ENCODE measurements at regions not wholly inside any gene's neighbourhood (a gene's known extent, or its start where the extent isn't known, plus 50 kb on each side); places are given as distances from the start of the nearest gene placed in this dataset.

DNA sequence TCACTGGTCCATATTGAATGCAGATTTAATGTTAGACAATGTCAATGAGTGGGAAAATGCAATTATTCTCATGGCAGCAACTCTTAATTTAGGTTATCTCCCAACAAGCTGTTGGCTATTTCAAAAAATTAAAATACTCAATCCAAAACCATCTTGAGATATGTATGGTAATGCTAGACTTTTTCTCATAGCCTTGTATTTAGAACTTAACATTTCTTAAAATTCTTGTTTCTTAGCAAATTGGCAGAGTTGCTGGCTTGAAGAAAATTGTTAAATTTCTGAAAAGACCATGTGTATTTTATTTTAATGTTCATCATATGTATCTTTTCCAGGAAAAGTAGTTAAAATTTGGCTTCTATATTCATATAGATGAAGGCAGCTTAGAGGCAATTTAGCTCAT lies 1355.1 kb downstream of the PCDH9 start:
- no peak for DNase-seq

DNA sequence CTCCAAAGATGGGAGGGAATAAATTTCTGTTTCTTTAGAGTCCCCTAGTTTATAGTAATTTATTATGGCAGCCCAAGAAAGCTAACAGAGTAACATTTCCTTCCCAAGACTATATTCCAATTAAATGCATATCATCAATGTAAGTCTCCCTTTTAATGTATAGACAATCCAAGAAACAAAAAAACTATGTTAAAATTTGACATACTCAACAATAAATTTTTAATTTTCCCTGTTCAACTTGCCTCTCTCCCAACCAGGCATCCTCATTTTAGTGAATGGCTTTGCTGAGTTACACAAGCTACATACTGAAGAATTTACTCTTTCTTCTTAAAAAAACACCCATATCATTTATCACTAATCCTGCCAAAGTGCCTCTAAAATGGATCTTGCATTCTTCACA lies 1357.7 kb downstream of the PCDH9 start:
- no peak for DNase-seq

DNA sequence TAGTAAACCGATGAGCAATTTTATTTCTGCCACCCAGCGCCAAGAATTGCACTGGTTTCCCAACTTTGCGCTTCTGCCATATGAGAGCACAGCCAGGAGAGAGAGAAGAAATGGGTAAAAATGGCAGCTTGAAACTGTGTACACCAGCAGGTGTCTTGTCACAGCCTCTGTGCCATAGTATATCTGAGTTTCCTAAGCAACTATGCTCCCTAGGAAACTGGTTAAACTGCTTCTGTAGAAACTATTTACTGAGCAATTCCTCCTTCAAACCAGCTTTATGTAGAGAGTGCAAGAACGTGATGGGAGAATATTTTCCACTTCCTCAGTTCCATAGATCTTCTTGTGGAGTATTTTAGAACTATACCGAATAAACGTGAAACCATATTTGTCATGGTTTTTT lies 1361.3 kb downstream of the PCDH9 start:
- no peak for DNase-seq

DNA sequence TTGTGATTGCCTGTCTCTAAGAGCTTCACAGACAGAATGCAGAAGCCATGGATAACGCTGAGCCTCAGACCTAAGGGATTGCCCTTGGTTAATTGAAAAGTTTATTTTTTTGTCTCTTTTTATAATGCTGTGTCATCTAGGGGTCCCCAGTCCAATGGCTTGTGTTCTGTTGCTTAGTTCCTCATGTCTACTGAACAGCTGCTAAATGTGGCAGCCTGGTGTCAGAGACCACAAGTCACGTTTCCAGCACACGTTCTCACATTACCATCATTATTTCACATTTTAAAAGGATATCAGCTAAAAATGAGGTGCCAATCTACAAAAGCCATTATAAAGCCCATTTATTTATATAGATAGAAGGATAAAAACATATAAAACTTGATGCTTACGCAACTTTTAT lies 1362.0 kb downstream of the PCDH9 start:
- DNase-seq, result no peak

DNA sequence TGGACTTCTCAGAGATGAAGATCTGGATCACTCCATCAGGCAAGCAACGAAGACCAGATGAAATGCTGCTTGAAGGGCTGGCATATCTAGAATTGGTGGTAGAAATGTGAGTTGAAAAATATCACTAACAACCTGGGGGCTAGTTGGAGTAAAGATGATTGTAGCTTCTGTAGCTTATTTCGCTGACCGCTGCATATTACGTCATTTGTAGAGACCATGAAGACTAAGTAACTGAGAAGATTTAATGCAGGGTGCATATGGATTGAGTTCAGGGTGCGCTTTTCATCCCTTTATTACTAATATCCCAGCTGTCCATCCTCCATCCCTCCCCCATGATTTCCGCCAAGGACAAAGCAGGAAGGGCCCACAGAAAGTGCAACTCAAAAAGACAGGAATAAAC lies 1364.0 kb downstream of the PCDH9 start:
- DNase-seq, result no peak

DNA sequence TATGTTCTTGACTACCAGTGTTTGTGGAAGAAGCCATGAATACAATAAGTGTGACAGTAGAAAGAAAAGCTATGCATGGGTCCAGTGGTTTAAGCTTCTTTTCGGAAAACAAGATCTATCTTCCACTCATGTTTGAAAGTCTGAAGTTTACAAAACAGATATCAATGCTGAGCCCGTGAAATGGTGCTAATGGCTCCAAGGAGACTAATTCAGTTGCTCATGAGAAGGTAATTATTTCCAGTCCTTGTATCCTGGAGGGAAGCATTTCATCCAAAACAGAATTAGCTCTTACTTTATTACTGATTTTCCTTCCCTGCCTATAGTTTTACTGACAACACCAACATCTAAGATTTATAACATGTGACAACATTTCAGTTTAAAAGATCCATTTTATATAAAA lies 1364.9 kb downstream of the PCDH9 start:
- DNase-seq, result no peak

DNA sequence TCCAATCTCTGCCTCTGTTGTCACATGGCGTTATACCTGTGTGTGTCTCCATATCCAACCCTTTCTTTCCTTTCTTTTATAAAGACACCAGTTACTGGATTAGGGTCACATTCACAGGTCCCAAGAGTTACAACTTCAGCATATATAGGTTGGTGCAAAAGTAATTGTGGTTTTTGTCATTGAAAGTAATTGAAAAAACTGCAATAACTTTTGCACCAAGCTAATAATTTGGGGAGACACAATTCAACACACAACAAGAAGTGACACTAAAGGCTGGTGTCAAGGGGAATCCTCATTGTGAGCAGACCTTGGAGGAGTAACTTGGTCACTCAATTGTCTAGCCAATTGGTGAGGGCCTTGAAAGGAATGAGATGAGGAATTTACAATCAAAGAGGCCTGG lies 1366.1 kb downstream of the PCDH9 start:
- no peak for DNase-seq

DNA sequence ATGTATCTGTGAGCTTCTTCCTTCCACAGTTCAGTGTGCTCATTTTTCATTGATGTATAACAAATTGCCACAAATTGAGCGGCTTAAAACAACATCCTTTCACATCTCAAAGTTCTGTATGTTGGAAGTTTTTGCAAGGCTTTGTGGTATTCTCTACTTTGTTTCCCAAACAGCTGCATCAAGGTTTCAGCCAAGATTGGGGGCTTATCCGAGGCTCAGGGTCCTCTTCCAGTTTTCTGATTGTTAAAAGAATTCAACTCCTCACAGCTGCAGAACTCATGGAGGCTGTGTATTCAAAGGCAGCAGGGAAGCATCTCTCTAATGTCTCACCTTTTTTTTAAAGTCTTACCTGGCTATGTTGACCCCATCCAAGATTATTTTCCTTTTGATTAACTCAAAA lies 1369.8 kb downstream of the PCDH9 start:
- no peak for DNase-seq

DNA sequence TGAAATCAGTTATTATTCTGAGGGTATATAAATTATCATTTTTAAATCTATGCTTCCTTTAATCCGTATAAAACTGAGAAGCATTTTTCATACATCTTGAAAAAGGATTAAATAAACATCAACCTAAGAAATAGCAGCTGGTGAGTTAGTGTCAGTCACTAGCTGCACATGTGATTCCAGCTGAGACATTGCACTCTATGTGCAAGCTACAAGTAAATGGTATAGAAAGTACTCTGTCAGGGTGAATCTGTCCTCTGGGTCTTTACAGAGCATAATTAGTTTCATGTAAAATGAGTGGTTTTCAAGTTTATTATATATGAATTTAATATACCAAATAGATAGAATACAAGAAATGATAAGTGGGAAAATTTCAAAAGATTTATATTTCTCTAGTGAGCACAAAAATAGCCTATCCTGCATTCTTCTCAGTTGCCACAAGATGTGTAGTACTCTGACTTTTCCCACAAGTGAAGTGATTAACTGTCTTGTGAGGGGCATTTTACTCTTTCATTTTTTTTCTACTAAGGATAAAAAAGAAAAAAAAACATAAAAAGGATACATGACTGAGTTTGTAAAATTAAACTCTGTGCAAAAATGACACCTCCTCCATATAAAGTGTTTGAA lies 1372.1 kb downstream of the PCDH9 start:
- no peak for DNase-seq

DNA sequence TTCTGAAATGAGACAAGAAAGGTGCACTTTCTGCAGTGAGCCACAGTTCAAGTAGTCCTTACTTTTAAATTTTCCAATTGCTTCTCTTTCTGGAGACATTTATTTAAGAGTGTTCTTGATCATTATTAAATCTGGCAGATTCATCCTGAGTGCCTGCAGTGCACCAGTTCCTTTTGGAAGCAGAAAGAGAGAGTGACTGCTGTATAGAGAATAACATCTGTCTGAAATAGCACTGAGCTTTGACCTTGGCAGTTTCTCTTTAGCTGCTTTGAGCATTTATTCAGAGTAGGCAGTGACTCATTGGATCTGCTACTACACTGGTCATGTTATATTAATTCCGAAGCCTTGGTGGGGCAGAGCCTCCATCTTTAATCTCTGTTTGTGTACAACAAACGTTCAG lies 1373.7 kb downstream of the PCDH9 start:
- DNase-seq, result no peak

DNA sequence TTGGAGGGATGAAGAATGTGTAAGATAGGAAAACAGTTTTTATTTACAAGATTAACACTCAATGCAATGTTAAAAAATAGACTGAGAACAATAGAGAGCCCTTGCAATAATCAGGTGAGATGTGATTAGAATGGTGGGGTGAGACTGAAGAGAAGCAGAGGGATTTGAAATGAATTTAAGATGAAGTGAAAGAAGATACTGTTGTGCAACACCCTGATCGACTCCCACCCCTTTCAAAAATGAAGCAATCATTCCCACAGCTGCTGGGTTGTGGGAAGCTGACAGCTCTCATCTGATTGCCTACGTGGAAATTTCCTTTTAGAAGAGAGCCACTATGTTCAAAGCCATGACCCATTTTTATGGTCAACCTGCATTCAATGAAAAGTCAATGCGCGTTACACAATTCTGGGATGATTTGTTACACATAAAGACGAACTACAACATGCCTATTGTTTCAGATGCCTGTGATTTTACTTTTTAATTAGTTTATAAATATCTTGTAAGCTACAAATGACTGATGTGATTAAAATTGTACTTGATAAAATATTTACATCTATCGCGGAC lies 1374.8 kb downstream of the PCDH9 start:
- DNase-seq, result no peak

DNA sequence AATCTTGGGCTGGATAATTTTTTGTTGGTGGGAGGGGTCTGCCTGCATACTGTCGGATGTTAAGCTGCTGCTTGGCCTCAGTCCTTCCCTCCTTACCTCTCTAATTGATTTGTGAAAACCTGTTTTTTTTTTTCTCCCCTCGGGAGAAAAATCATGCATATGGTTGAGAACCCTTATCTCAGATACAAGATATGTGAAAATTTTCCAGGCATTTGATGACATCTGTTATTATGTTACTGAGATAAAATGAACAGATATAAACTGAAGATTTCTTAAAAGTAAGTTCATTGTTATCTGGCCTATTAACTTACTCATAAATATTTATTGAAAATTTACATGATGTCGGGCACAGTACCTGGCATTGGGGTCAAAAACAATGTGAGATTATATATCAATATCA lies 1375.7 kb downstream of the PCDH9 start:
- no peak for DNase-seq

DNA sequence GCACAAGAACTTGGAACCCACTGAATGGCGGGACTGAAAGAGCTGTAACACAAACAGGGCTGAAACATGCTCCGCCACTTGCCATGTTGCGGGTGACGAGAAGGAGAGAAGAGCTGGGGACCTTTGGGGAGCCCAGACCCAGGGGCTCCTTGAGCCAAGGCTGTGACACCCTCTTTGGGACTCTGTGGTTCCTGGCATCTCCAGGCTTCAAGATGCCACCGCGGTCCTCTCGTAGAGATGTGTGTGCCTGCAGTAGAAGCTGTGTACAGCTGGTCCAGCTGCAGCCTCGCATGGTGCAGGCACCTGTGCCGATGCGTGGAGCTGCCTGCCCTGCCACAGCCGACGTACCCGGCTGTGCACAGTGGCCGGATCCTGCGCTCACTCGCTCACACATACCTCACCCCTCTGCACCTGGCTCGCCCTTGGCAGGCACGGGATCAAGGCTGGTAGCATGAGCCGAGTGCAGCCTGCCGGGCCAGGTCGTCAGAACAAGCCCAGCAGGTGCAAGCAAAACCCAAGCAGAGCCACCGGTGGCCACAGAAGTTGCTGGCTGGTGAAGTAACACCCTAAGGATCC lies 1385.8 kb downstream of the PCDH9 start:
- DNase-seq, result no peak

DNA sequence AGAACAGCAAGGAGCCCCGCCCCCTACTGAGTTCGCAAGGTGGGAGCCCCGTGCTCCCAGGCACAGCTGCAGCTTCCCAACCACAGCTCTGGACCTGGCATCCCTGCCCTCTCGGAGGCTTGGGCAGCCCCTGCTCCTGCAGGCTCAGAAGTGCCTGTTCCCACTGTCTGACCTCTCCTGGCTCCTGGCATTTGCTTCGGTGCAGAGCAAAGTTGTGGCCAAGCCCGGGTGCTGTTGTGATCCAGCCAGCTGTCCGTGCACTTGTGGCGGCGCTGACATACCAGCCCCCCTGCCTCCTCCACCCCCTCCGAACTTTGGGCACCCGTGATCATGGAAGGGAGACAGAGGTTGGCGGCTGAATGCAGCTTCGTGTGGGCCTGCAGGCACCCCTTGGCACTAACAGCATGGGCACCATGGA lies 1386.8 kb downstream of the PCDH9 start:
- DNase-seq, result no peak

DNA sequence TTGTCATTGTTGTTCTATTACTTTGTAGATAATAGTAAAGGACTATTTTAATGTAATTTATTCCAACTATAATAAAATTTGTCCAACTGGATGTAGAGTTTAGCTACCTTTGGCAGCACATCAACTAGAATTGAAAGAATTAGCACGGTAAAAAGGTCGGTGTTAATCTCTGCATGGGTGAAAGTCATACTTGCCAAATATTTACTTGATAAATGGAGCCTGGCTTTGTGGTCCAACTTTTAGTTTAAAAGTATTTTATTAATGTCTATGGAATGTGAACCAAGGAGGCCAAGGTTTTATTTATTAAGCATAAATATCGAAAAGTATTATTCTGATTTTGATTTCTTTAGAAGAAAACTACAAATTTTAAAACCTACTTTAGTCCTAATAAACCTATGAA lies 1389.0 kb downstream of the PCDH9 start:
- no peak for DNase-seq

DNA sequence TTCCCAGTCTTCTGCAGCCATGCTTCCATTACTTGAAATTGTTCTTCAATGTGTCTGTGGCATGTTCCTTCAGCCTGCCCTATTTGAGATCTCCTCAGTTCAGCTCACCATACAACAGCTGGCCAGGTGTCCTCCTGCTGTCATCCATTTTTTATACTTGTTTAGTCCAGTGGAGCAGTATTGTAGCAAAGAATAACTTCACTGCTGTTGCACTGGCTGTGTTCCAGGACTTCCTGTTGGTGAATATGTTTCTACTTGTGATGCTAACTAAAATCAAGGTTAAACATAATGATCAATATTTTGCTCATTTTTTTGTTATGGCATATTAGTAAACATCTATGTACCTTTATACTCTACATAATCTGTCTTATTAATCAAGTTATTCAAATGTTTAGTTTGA lies 1394.1 kb downstream of the PCDH9 start:
- no peak for DNase-seq

DNA sequence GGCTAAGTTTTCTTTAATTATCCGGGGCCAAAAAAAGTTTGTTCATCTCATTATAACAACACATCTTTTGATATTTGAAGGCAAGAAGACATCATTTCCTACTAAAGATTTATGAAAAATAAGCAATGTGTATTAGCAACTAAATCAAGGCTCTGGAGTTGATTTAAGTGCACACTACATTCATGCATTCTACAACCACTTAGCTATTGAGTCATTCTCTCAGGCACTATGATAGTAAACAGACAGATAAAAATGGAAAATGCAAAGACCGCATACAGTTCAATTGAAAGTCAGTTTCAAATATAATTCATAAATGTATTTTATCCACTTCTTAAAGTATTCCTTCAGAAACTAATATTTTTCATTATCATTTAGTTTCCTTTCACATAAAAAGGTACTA lies 1395.2 kb downstream of the PCDH9 start:
- no peak for DNase-seq

DNA sequence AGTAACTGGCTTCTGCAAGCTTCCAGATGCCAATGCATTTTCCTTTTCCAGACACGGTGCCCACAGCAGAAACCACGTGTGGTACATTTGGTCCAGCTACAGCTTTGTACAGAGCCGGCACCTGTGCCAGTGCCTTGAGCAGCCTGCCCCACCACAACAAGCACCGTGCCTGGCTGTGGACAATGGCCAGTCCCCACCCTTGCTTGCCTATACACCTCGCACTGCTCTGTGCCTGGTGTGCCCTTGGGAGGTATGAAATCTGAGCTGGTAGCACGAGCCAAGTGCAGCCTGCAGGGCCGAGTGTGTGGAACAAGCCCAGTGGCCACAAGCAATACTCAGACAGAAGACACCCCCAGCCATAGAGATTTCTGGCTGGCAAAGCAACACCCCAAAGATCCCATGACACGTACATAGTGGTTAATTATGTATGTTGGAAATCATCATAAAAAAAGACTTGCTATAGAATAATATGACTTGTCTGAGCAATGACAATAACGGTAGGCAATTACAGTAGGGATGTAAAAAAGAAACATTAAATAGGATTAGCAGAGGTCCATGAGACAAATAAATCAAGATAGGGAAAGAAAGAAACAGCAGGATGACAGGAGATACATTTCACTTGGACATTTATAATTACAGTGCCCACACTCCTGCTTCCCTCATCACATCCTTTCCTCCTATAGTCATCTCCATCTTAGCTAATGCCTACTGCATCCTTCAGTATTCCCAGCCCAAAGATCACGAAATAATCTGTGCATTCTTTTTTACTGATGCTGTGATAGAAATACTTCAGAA lies 1399.5 kb downstream of the PCDH9 start:
- DNase-seq, result no peak

DNA sequence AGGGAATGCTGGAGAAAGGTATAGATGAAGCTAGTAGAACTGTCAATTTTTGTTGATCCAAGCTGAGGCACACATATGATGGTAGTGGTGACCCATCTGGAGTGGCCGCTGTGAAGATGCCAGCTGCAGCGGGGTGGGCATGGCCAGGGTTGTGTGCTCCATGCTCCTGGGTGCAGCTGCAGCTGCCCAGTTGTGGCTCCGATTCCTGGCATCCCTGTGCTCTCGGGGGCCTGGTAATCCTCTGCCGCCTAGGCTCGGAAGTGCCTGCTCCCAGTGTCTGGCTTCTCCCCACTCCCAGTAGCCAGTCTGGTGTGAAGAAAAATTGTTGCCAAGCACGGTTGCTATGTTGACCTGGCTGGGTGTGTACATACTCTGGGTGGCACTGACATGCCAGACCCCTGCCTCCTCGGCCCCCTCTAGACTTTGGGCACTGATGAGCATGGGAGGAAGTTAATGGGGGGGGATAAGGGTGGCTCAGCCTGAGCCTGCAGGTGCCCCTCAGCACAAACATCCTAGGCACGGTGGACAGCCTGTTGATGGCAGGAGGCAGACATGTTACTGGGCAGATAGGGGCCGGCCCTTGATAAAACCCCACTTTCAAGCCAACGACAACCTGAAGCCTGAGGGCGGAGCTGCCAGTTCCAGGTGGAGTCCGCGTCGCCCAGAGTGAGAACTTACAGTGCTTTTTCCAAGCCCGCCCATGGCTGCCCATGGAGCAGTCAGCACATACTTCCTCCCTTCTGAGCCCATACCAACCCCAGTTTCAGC lies 1400.7 kb downstream of the PCDH9 start:
- DNase-seq, result no peak

DNA sequence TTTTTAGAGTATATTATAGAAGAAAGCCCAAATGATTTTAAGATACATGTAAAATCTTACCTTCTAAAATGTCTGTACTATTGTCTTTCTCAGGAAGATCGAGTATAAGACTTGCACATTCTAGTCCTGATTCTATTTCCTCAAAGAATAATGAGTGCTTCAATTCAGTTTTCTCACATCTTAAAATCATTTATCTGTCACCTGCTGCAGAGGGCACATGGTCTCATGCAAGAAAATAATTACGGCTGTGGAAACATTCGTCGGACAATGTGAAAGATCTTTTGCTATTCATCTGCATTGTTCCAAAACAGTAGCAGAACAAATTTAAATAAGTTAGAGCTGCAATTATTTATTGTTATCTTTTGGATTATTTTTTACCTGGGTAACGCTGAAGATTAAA lies 1403.5 kb downstream of the PCDH9 start:
- DNase-seq, result no peak

DNA sequence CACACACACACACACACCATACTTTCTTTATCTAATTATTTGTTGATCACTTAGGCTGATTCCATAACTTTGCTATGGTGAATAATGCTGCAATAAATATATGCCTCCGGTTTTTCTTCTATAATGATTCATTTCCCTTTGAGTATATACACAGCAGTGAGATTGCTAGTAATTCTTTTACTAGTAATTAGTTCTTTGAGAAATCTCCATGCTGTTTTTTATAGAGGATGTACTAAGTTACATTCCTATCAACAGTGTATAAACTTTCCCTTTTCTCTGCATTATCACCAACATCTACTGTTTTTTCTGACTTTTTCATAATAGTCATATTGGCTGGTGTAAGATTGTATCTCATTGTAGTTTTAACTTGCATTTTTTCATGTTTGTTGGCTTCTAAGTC lies 1405.1 kb downstream of the PCDH9 start:
- no peak for DNase-seq

DNA sequence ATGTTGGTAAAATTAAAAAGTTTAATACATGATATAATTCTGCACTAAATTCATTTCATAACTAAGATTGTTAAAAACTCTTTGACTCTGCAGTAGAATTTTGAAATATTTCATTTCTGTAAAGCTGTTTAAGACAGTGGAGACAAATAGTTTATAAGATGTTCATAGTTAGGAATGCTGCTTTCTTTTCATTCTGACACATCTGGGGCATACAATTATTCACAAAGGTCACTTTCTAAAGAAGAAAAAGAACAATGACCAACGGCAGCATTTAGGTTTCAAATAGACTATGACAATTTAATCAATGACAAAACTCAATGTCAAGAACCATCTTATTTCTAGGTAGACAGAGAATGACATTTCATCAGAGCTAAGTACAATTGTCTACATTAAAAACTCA lies 1422.1 kb downstream of the PCDH9 start:
- DNase-seq, result no peak
